NOMO-1 treated with DMSO at 0.1 percent for 48 hours (cell line): ENCODE measurements at regions not wholly inside any gene's neighbourhood (a gene's known extent, or its start where the extent isn't known, plus 50 kb on each side); places are given as distances from the start of the nearest gene placed in this dataset.

Source experiments
- DNase-seq: peaks from one replicate; lab custom pipeline; 2025; ENCODE audit not compliant: unreplicated experiment; lab: John Stamatoyannopoulos, UW

DNA sequence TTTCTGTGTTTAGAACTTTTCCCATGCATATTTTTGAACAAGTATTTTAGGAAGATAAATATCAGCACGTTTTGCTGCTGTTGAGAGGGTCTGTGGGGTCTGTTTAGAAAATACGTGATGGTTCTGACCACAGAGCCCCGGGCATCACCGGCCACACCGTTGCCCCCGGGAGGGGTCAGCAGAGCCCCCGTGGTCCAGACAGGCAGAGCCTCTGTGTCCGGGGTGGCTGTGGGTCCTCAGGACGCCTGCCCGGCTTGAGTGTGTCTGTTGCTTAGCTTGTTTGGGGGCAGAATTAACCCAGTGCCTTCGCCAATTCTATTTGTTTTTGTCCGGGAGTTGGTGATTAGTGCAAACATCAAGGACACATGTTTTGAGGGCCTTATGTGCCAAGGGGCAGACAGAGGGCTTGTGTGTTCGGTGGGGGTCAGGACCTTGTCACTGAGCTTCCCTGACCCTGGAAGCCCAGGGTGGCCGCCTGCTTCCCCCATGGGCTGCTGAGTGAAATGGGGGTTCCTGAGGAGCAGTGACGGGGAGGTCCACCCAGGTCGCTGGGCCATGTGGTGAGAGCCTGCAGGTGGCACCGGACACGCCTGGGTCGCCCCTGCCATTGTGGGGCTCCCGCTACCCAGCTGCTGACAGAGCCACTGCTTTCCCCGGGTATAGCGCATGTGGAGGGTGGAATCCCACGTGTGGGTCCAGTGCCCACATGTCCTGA, 122.2 kb downstream of the SIK1 start:
- no peak for DNase-seq

DNA sequence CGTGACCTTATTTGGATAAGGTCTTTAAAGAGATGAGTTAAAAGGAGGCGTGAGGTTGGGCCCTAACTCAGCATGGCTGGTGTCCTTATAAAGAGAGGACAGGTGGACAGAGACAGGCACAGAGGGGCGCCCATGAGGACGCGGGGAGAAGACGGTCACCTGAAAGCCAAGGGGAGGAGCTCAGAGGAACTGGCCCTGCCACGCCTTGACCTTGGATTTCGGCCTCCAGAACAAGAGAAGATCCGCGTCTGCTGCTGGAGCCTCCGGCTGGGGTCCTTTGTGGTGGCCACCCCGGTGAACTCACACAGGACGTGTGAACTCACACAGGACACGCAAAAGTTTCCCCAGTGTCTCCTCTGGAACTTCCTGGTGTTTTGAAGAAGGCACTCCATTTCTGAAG, 122.7 kb downstream of the SIK1 start:
- no peak for DNase-seq

DNA sequence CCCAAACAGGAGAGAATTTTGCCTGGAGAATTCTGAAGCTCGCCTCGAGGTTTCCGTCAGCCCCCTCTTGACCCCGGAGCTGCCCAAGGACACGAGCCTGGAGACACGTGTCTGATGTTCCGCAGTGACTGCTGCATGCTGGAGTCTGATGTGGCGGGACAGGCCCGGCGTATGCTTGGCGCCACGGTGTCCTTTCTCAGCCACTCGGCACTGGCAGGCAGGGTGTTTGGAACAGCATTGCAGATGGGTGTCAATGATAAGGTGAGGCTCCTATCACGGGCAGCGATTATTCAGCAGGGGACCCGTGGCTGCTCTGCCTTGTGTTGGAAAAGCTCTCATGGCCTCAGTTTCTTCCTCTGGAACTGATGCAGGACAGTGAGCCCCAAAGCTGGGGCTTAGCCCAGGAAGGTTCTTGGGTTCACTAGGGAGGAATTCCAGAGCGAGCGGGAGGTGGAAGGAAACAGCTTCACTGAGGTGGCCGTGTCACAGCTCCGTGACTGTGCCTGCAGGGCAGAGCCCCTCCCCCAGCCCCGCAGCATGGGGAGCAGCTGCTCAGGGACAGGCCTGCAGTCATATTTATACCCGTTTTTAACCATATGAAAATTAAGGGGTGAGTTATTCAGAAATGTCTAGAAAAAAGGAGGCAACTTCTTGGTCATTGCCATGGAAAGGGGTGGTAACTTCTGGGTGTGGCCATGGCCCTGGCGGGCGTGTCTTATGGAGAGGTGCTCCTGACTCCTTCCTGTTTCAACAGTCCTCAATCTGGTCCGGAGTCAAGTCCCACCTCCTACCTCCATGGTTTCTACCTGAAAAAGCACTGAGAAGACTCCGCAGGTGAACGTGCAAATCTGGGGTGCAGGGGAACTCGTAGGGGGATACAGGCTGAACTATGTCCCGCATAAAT, 123.4 kb downstream of the SIK1 start:
- no peak for DNase-seq

DNA sequence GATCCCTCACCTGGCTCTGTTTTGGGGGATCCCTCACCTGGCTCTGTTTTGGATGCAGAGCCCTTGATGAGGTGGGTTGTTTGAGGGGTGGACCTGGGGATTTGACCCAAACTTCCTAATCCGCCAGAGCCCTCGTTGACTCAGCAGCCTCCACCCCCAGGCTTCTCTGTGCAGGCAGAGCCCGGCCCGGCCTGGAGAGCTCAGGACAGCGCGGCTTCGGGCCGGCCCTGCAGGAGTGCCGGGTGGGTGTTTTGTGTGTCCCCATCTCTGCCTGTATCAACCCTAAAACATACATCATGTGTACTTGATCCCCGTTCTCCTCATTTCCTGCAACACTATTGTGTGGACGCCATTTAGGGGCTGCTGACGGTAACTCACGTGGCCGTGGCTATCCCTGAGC, 124.2 kb downstream of the SIK1 start:
- no peak for DNase-seq

DNA sequence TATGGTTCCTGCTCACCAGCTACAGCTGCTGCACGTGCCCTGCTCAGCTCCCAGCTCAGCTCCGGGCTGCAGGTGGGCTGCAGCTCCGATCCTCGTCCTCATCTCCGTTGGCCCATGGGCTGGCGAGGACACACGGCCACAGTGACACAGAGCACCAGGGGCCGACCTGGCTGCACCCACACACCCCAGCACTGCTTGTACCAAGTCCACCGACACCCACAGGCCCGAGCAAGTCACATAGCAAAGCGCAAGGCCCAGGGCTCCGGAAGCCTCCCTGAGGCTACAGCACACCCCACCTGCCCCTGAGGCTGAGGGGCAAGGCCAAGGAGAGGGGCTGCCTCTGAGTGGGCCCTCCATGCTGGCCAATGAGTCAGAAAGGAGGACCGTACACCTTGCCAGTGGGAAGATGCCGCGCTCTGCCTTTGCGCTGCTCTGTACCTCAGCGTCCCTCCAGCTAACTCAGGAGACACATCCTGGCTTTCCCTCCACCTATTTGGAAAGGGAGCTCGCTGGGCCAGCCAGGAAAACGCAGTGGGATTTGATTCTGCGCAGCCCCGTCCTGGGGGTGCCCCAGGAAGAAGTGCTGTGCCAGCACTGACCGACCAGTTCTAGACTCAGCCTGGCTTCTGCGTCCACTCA, 124.8 kb downstream of the SIK1 start:
- DNase-seq = no peak

DNA sequence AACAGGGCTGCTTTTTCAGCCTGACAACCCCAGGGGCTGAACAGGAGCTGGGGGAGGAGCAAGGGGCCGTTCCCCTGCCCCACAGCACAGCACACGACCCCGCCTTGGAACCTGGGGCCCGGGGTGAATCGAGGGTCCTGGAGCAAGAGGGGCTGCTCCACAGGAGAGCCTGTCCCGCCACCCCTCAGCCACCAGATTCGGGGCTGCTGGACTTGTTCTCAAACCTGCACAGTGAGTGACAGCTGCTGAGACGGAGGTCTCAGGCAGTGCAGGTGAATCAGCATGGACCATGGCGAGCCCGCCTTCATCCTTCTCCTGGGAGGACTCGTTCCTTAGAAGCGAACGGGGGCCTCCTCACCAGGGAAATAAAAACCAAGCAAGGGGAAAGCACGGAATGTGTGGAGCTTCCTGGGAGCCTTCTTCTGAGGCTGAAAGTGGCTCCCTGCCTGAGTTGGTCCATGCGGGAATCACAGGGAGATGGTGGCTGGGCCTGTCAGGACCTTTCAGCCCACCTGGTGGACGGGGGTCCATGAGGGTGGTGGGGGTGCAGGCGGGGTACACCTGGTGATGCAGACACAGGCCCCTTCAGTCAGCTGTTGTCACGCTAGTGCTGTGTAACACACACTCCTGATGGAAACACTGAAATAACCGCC, 125.4 kb downstream of the SIK1 start:
- no peak for DNase-seq

DNA sequence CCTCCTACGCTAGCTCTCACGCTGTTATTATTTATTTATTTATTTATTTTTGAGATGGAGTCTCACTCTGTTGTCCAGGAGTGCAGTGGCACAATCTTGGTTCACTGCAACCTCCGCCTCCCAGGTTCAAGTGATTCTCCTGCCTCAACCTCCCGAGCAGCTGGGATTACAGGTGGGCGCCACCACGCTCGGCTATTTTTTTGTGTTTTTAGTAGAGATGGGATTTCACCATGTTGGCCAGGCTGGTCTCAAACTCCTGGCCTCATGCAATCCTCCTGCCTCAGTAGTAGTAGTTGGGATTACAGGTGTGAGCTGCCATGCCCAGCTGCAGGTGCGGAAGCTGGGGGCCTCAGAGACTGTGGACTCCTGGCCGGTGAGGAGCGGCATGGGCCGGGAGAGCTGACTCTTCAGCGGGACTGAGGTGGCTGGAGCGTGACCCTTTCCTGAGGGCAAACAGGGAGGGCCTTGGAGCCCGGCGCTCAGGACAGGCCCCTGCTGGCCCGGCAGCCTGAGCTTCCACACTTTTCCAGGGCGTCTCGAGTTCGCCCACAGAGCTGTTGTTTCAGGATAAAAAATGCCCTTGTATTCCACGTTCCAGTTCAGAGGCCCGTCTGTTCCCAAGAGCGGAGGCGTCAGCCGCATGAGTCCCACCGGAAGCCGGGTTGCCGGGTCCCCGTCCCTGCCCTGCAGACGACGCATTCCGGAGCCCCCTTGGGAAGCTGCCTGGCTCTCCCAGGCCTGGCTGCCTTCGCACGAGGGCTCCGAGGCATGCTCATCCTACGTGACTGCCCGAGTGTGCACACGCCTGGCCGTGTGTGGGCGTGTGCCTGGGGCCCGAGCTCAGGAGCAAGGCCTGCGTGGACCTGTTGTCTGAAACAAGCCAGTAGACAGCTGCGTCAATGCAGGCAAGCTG, 126.2 kb downstream of the SIK1 start:
- no peak for DNase-seq

DNA sequence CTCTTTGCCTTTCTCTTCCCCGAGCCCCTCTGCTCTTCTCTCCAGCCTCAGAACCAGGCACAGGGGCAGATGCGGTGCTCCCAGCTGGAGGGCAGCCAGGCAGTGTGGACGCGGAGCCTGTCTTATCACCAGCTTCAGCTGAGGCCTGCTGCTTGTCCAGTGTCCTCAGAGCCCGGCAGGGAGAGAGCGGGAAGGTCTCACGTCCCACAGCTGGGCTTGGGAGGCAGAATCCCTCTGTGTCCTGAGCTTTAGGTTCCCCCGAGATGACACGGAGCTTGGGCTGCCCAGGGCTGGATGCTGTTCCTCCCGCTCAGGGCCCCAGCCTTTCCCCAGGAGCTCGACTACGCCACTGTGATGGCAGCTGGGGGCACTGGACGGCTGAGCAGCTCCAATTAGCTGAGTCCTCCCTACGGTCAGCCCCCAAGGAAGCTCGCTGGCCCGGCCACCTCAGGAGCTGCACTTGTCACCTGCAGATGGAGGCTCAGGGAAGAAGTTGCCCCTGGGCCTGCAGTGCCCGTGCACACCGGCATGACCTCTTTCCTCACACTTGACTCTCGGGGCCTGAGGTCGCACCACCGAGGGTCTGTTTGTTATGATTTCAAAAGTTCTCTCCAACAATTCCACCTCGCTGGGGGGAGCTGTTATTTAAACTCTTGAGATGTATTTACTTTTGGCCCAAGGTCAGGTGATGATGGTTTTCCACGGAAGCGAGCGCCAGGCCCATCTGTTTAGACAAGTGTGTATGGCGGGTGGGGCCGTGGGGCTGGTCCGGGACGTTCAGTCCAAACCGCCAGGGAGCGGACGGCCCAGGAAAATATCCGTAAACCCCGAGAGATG, 127.3 kb downstream of the SIK1 start:
- DNase-seq = no peak

DNA sequence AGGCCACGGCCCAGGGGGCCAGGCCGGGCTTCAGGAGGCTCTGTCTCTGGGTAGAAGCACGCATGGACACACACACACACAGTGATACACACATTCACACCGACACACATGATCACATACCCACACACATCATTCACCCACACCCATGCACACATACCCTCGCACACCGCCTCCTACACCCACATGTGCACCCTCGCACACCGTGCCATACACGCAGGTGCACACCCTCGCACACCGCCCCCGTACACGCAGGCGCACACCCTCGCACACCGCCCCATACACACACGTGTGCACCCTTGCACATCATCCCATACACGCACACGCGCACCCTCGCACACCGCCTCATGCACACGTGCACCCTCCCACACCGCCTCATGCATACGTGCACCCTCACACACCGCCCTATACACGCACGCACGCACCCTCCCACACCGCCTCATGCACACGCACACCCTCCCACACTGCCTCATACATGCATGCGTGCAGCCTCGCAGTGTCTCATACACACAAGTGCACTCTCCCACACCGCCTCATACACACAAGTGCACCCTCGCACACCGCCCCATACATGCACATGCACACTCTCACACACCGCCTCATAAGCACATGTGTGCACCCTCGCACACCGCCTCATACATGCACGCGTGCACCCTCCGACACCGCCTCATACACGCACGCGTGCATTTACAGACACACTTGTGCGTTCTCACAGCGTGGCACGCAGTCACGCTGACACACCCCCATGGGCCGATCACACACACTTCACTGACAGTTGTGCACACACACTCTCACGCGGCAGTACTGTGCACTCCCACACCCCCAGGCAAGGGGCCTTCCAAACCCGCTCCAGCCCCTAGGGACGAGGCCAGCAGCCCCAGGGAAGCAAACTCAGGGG, 128.1 kb downstream of the SIK1 start:
- DNase-seq = no peak

DNA sequence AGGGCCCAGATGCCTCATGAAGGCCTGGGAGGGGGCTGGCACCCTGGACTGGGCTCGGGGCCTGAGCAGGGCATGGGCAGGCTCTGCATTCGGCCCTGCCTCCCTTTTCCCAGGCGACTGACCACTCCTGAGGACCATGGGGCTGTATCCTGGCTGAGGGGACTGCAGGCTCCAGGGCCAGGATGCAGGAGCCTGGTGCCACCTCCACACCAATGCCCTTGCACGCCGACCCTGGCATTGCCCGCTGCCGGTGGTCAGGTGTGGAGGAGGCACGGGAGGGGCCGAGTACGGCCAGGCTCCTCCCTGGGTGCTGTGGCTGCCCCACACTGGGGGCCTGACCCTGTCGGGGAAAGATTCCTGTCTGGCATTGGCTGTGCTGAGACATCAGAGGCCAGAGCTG, 128.9 kb downstream of the SIK1 start:
- DNase-seq = no peak

DNA sequence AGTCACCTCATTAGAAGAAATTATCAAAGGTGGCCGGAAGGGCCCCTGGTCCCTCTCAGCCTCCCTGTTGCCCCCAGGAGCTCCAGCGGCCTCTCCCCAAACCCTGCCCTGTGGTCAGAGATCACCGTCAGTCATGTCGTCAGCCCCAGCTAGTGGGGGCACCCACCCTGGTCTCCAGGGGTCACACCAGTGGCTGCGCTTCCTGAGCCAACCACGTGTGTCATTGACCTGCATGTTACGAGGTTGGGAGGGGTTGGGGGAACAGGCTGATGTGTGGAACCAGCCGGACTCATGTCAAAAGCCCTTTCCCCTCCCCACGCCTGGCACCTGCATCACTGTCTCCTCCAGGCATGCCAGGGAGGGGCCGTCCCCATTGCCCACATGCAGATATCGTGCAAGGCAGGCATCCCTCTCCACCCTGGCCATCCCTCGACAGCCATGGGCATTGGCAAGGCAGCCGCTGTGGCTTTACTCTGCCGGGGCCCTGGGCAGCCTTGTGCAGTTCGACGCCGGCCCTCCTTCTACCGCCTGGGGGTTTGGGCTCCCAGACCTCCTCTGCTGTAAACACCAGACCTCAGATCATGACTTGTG, 128.7 kb downstream of the CRYAA start:
- DNase-seq = no peak

DNA sequence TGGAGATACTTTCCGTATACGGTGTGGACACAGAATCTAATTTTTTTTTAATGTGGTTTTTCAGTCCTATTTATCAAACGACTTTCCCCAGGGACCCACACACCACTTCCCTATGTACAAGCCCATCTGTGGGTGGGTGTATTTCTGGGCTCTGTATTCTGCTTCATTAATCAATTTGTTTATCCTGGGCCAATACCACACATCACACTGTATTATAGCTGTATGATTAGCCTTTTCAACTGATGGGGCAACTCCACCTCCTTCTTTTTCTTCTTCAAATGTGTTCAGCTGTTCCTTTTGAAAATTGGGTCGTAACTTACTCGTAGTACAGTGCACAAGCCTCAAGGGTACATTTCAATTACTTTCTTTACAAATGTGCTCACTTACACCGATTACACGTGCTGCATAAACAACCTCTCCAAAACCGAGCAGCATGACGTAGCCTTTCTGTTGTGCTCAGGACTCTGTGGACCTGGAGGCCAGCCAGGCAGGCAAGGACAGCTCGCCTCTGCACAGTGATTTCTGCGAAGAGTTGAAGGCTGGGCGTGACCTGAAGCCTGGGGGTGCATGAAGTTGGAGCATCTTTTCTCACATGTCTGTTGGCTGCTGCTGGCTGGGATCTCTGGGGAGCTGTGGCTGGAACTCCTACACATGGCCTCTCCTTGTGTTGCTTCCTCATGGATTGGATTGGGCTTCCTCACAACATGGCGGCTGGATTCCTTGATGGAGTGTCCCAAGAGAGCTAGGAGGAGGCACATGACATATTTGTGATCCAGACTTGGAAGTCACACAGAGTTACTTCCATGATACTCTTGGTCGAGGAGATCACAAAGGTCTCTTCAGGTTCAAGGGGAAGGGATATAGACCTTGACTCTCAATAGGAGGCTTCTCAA, 126.5 kb downstream of the CRYAA start:
- DNase-seq = no peak

DNA sequence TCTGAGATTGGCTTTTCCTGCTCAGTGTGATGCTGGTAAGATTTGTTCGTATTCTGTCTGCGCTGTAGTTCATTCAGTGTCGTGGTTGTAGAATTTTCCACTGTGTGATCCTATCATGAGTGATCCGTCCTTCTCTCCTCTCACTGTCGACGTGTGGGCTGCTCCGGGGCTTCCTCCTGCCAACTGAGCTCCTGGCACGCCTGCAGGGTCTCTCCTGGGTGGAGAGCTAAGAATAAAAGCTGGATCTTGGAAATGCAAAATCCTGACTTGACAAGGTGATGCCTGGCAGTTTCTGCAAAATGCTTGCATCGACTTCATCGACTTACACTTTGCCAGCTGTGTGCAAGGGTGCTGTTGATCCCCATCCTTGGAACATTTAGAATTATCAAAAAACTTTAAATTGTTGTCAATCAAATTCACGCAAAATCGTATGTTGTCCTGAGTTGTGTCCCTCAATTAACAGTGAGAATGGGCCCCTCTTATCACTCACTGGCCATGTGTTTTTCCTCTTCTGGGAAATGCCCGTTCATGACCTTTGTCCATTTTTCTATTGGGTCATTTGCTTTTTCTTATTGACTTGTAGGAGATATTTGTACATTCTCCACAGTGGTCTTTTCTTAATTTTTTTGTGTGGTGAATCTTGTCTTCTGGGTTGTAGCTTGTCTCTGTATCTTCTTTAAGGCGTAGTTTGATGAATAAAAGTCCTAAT, 125.5 kb downstream of the CRYAA start:
- DNase-seq = no peak

DNA sequence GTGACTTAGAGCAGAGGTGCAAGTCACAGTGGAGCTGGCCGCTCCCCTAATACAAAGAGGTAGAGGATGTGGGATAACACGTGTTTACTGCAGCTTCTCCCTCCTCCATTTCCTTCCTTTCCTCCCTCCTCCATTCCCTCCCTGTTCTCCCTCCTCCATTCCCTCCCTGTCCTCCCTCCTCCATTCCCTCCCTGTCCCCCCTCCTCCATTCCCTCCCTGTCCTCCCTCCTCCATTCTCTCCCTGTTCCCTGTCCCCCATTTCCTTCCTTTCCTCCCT, 124.0 kb downstream of the CRYAA start:
- no peak for DNase-seq

DNA sequence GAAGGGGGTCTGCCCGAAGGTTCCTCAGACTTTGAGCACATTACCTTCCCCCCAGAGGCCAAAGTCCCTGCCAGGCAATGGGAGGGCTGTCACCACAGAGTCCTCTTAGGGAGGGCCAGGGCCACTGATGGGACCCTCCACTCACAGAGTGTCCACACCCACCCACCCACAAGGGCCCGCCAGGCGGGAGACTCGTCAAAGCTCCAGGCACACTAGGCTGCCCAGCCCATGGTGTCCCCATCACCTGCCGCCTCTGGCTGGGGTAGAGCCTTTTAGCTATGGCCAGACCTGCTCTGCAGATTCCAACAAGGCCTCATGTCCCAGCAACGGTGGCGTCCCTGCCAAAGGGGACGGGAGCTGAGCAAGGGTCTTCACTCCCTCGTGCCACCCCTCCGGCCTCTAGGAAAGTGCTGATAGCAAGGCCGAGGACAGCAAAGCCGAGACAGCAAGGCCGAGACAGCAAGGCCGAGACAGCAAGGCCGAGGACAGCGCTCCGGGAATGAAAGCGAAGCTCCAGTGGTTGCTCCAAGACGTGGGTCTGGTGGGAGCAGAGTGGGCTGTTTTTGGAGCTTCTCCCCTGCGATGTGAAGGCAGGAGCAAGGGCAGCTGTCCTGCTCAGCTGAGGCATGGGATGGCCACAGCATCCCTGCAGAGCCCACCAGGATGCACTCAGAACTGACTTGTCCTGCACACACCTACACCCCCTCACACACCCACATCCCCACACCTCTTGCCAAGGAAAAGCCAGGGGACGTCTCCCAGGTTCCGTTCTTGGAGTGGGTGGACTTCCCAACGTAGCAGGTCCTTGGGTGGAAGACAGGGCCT, 123.4 kb downstream of the CRYAA start:
- no peak for DNase-seq
